ENCODE measurements at regions not wholly inside any gene's neighbourhood (a gene's known extent, or its start where the extent isn't known, plus 50 kb on each side); places are given as distances from the start of the nearest gene placed in this dataset.
"Not testable (repeated sequence)": the region's sequence is repeated elsewhere in the genome, so short reads cannot be mapped to it uniquely, and the experiment has no call there.

DNA sequence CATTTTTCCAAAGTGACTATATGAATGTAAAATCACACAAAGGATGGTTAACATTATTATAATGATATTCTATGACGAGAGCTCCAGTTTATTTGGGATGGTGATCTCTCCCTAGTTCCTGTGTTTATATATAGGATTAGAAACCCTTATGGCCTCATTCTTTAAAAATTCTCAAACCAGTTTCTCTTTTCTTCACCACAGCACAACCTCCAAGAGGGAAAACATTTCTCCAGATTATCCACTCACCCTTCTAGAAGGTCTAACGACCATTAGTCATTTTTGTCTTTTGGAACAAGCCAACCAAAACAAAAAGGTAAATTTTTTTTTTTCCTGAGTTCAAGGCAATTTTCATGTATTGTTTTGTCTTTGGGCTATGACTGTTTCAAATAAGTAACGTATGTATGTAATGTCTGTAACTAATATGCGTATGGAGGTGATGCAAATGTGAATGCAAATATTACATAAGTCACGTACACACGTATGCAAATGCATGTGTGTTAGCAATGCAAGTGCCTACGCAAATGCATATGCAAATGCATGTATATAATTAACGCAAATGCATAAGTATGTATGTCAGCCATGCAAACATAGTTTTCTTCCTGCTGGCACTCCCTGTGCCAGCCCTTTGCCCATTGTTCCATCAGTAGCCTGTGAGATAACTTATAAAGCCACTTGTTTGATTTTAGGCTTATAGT is 72.5 kb upstream of the MORC3 start:
- no peak for DNase-seq

DNA sequence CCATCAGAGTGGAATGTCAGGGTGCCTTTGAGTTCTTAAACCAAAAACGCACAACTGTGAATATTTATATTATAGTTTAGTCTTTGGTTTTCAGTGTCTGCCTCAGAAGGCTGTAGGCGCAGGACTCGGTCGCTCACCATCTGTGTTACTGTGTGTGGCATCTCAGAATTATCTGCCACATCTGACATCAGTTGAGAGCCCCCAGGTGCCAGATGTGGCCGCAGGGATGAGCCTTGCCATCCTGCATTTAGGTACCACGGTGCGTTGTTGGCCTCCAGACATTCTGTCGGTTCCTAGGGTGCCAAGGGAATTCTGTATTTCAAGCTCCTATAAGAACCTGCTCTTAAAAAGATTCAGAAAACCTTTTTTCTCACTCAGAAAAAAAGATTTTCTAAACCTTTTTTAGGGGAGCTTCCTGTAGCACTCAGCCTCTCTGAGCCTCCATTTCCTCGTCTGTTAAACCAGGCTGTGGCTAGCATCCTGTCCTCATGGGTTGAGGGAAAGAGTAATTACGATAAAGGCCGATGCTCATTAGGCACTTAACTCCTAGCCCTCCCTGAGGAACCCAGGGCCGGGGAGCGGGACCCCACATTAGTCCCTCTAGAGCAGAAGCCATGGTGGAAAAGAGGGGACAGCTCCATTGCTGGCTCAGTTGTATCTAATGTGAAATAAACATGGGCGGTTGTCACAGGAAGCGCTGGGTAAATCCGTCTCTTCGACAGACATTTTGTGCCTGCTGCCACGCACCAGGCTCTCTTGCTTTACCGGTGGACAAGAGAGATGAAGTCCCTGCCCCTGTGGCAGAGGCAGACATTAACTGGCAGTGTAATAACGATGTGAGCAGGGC is 70.2 kb upstream of the MORC3 start:
- DNase-seq = no peak

DNA sequence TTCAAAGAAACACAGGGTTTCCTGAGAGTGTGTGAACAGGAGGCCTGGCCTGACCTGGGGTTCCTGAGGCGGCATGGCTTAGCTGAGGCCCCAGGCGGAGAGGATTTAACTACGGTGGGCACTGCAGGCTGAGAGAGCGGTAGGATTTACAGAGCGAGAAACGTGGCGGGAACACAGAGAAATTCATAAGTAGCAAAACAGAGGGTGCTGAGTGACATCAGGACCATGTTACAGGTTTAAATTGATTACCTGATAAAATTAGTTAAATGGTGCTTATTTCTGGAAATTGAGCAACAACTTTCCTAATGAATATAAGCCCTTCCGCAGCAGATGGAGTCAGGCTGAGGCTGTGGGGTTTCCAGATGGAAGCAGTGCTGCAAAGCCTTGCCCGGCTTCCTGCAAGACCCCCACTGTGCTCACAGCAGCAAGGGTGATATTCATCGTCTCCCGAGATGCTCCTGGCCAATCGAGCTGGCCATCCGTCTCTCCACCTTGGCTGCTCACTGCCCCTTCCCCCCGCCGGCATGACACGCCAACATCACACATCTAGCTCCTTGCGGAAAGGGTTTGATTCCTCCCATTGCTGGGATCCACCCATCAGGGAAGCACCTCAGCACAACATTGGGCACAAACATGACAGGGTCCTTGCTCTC is 69.4 kb upstream of the MORC3 start:
- no peak for DNase-seq

DNA sequence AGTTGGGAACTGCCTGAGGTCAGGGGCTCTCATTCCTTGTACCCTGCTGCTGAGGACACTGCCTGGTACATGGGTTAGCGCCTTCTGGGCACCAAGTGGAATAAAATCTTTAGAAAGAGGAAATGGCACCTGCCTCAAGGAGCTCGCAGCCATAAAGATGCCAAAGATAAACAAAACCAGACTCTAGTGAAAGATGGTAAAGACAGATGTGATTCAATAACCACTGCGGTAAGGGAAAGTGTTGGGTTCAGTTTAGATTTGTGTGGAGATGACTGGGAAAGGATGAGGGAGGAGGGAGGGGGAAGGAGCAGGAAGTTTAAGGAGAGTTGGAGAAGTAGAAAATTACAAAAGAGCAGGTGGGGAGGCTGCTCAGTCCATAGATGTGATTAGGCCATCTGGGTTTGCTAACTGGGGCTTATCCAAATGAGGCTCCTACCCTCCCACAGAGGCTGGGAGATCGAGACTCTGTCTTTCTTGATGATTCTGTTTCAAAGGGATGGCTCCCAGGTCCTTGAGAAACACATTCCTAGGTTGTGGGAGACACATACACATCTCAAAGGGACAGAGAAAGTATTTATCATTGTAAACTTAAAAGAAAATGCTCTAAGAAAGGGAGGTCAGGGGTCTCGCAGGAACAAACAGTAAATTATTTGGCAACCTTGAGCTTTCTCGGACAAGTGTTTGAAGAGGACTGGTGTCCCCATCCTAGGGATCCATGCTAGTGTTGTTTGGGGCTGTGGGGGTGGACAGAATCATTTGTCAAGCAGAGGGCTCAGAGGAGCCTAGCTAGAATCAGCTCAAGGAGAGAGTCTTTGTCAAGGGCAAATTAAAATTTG is 65.7 kb upstream of the MORC3 start:
- DNase-seq = no peak

DNA sequence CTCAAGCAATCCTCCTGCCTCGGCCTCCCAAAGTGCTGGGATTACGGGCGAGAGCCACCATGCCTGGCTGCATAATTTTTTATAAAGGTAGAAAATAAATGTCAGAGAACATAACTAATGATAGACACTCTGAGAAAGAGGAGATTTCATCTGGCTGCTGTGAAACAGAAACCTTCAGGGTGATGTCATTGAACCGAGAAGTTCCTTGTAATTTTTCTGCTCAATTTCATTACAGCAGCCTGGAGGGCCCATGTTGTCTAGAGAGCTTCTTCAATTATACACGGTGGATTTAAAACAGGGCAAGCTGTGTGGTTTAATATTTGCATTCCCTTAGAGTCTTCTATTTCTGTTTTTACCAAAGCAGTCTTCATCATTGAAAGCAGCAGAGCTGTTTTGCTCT is 64.3 kb upstream of the MORC3 start:
- no peak for DNase-seq

DNA sequence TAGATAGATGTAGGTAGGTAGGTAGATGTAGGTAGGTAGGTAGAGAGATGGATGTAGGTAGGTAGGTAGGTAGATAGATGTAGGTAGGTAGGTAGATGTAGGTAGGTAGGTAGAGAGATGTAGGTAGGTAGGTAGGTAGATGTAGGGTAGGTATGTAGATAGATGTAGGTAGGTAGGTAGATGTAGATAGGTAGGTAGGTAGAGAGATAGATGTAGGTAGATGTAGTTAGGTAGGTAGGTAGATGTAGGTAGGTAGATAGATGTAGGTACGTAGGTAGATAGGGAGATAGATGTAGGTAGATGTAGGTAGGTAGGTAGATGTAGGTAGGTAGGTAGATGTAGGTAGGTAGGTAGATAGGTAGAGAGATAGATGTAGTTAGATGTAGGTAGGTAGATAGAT is 62.3 kb upstream of the MORC3 start:
- DNase-seq = no peak

DNA sequence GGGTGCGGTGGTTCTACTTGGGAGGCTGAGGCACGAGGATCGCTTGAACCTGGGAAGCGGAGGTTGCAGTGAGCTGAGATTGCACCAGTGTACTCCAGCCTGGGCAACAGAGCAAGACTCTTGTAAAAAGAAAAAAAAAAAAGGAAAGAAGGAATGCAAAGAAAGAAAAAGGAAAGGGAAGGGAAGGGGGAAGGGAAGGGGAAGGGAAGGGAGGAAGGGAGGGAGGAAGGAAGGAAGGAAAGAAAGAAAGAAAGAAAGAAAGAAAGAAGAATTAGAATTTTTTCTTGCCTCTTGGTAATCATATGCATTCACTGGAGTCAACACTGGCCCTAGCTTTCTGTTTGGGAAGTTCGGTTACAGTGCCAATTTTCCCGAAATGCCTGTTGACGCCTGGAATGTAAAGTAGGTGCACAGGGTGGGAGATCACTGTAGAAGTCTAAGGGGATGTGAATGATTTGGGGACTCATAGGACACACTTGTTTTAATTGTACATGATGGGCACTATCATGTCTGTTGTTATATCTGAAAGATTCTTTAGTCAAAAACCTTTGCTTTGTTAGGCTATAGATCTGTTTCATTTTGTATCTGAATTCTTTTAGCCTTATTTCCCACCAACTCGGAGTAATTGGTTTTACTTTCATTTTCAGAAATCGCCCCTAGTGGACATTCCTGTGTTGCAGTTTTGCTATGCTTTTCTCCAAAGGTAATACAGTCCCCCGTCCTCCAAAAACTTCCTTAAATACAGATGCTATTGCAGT is 59.8 kb upstream of the MORC3 start:
- DNase-seq = no peak

DNA sequence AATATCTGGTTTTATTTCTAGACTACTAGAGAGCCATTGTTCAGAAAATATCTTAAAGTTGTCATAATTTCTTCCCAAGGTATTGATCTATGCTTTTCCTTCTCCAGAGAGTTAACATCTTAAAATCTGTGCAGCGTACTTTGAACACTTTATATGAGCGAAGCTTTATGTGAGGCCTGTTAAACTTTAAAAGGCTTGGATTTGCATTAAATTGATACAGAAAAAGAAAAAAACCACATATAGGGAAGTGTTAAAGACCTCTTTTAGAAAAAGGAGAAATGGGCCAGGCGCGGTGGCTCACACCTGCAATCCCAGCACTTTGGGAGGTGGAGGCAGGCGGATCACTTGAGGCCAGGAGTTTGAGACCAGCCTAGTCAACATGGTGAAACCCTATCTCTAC is 59.2 kb upstream of the MORC3 start:
- DNase-seq = no peak

DNA sequence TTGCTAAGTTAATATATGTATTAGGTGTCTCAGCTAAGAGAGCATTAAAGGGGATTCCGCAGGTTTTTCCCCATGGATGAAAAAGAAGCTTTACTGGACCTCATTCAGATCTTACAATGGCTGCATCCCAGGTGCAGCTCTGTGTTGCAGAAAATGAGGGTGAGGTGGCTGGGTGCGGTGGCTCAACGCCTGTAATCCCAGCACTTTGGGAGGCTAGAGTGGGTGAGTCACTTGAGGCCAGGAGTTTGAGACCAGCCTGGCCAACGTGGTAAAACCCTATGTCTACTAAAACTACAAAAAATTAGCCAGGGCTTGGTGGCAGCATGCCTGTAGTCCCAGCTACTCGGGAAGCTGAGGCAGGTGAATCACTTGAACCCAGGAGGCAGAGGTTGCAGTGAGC is 58.5 kb upstream of the MORC3 start:
- no peak for DNase-seq

DNA sequence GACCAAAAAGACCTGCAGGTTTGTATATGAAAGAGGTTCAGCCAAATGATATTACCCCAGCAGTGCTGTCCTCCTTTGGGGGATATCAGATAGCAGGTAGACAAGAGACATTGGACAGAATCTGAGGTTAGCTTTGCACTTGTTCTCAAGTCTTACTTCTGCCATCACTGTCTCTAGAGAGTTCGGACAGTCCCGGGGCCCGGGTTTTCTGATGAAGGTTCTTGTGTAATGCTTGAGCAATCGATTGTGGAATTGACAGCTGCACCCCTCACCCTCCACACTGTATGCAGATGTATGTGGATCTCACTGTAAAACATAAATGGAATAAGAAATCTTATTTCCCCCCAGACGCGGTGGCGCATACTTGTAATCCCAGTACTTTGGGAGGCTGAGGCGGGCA is 56.2 kb upstream of the MORC3 start:
- DNase-seq = no peak

DNA sequence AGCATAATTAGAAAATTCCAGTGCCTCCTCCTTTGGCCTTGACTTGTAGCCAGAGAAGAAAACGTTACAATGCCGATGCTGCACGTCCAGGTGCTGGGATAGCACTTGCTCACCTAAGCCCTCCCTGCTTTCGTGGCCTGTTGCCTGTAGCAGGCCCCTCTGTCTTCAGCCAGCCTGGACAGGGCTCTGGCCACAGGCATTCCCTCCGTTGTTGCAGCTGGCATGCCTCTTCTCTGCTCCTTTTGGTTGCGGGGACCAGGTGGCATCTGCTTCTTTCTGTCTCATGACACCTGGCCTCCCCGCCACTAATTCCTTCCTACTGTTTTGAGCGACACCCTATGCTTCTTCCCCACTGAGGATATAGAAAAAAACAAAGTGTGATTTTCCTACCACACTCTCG is 54.6 kb upstream of the MORC3 start:
- no peak for DNase-seq

DNA sequence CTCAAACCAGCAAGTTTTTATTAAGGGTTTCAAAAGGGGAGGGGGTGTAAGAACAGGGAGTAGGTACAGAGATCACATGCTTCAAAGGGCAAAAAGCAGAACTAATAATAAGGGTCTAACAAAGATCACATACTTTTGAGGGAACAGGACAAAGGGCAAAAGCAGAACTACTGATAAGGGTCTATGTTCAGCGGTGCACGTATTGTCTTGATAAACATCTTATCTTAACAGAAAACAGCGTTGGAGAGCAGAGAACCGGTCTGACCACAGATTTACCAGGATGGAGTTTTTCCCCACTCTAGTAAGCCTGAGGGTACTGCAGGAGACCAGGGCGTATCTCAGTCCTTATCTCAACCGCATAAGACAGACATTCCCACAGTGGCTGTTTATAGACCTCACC is 52.2 kb upstream of the MORC3 start:
- DNase-seq = peak; percentile 62

DNA sequence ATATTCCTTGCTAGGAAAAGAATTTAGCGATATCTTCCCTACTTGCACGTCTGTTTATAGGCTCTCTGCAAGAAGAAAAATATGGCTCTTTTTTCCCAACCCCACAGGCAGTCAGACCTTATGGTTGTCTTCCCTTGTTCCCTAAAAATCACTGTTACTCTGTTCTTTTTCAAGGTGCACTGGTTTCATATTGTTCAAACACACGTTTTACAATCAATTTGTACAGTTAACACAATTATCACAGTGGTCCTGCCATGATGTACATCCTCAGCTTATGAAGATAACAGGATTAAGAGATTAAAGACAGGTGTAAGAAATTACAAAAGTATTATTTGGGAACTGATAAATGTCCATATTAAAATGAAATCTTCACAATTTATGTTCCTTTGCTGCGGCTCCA is 51.7 kb upstream of the MORC3 start:
- not testable (repeated sequence) for DNase-seq
